SK-N-MC (cell line): ENCODE measurements at regions not wholly inside any gene's neighbourhood (a gene's known extent, or its start where the extent isn't known, plus 50 kb on each side); places are given as distances from the start of the nearest gene placed in this dataset.

Experiments
- DNase-seq: peaks from one replicate; pipeline ENCODE4 v3.0.0-alpha.2; 2011; ENCODE audit warnings: low read depth, low spot score
- H3K27ac ChIP-seq: fragments of 200-600 bp; sonication (generic); 2 replicates; pipeline ENCODE4 v1.5.1; 2016; ENCODE audit warnings: mixed run types
- H3K36me3 ChIP-seq: fragments of 200-600 bp; sonication (generic); 2 replicates; pipeline ENCODE4 v1.6.1; 2017; ENCODE audit warnings: antibody characterized with exemption, low read length, mixed read lengths; ENCODE audit not compliant: insufficient read depth
- H3K4me3 ChIP-seq: fragments of 200-600 bp; sonication (generic); 2 replicates; pipeline ENCODE4 v1.5.1; 2016
- H3K9ac ChIP-seq: fragments of 200-600 bp; sonication (generic); 2 replicates; pipeline ENCODE4 v1.8.0; 2017; ENCODE audit warnings: mixed run types, mixed read lengths; ENCODE audit not compliant: insufficient read length
- H3K9me3 ChIP-seq: fragments of 200-600 bp; sonication (generic); 2 replicates; pipeline ENCODE4 v1.6.1; 2017; ENCODE audit warnings: low read depth, mild to moderate bottlenecking, antibody characterized with exemption, low read length, moderate library complexity, mixed read lengths
- EZH2 ChIP-seq: fragments of 200-600 bp; sonication (generic); IDR thresholded peaks from one replicate; pipeline ENCODE4 v1.6.1; 2017; ENCODE audit warnings: antibody characterized with exemption
- FOXP2 ChIP-seq: optimal IDR thresholded peaks from 2 replicates; pipeline ENCODE3; 2011; ENCODE audit warnings: mild to moderate bottlenecking, moderate library complexity; ENCODE audit not compliant: insufficient read depth; ENCODE audit errors: extremely low read length, control extremely low read depth
- POLR2AphosphoS5 ChIP-seq: IDR thresholded peaks from 2 replicates; pipeline ENCODE4 v1.6.1; 2012; ENCODE audit warnings: mild to moderate bottlenecking, low read depth, low read length, borderline replicate concordance

GRCh38 chr20:11687546-11688292 lies 230.0 kb upstream of the BTBD3 start:
- no peak for DNase-seq
- H3K4me3 ChIP-seq: no peak overlapping the region

DNA sequence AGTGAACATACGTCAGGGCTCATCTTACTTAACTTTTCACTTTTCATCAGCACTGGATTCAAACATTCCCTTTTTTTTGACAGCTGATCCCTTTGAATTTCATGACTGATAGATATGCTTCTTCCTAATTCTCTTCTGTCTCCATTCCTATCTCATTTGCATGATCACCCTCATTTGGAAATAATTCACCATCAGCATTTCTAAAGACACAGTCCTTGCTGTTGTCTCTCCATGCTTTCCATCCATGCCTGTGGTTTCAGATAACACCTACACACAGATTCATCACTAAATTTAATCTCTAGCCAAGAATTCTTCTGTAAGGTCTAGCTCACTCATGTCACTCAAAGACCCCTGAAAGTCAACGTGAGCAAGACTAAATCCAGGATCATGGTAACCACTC lies 228.4 kb upstream of the BTBD3 start:
- no peak overlapping the region for H3K4me3 ChIP-seq
- H3K36me3 ChIP-seq: no peaks in the 10 kb centered on the region
- no peak overlapping the region for H3K9ac ChIP-seq
- no peak overlapping the region for H3K27ac ChIP-seq
- TF ChIP-seq FOXP2 (no peak), POLR2AphosphoS5 (no peak), EZH2 (no peak)
- no peak for DNase-seq
- H3K9me3 ChIP-seq: no peaks in the 10 kb centered on the region

More at GRCh38 chr20:11687546-11688292, 230.0 kb upstream of the BTBD3 start:
- TF ChIP-seq FOXP2 (no peak), EZH2 (no peak), POLR2AphosphoS5 (no peak)
- Histone ChIP-seq H3K9me3 (no peaks in the 10 kb centered on the region), H3K9ac (no peak overlapping the region), H3K27ac (no peak overlapping the region), H3K36me3 (no peaks in the 10 kb centered on the region)

GRCh38 chr20:11691766-11692165 lies 225.9 kb upstream of the BTBD3 start:
- DNase-seq: no peak
- Histone ChIP-seq H3K36me3 (no peaks in the 10 kb centered on the region), H3K4me3 (no peak overlapping the region), H3K27ac (no peak overlapping the region), H3K9ac (no peak overlapping the region), H3K9me3 (no peaks in the 10 kb centered on the region)
- TF ChIP-seq POLR2AphosphoS5: no peak
- no peak for TF ChIP-seq FOXP2
- TF ChIP-seq EZH2: no peak

DNA sequence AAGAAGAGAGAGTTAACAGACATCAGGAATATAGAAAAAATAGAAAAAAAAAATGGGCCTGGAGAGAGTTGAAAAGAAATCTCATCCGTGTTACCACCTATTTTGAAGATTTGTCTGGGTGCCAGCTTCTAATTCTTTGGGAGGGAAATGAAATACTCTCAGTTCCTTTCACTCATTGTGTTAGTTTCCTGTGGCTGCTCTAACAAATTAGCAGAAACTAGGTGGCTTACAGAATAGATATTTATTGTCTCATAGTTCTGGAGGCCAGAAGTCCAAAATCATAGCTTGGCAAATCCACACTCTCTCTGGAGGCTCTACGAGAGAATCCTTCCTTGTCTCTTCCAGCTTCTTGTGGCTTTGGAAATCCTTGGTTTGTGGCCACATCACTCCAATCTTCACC lies 225.1 kb upstream of the BTBD3 start:
- Histone ChIP-seq H3K36me3 (no peaks in the 10 kb centered on the region), H3K4me3 (no peak overlapping the region), H3K9me3 (no peaks in the 10 kb centered on the region), H3K9ac (no peak overlapping the region), H3K27ac (no peak overlapping the region)
- no peak for TF ChIP-seq EZH2
- no peak for TF ChIP-seq FOXP2
- no peak for TF ChIP-seq POLR2AphosphoS5
- DNase-seq: no peak

DNA sequence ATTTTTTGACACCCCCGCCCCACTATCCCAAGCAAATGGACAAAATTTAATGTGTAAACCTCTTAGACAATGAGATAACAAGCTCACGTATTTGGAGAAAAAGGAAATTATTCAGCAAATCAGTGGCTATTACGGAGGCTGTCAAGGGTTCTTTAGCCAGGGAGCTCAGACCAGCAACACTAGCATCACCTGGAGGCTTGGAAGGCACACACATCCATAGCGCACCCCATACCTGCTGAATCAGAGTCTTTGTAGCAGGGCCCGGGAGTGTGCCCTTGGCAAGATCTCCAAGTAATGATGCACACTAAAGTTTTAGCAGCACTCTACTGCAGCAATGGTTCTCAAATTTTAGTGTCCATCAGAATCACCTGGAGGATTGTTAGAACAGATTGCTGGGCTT lies 223.2 kb upstream of the BTBD3 start:
- DNase-seq: no peak
- Histone ChIP-seq H3K9ac (no peak overlapping the region), H3K9me3 (no peaks in the 10 kb centered on the region), H3K36me3 (no peaks in the 10 kb centered on the region), H3K4me3 (no peak overlapping the region), H3K27ac (no peak overlapping the region)
- TF ChIP-seq POLR2AphosphoS5 (no peak), EZH2 (no peak), FOXP2 (no peak)

- Histone ChIP-seq H3K36me3 (no peaks in the 10 kb centered on the region), H3K9ac (no peak overlapping the region), H3K27ac (no peak overlapping the region), H3K9me3 (no peaks in the 10 kb centered on the region), H3K4me3 (no peak overlapping the region)
- DNase-seq: no peak
- TF ChIP-seq FOXP2 (no peak), EZH2 (no peak)
These were observed 220.6 kb upstream of the BTBD3 start for GRCh38 chr20:11697055-11697454.

- H3K4me3 ChIP-seq: no peak overlapping the region
- H3K36me3 ChIP-seq: no peaks in the 10 kb centered on the region
- H3K27ac ChIP-seq: no peak overlapping the region
- TF ChIP-seq FOXP2 (no peak), POLR2AphosphoS5 (no peak), EZH2 (no peak)
- no peaks in the 10 kb centered on the region for H3K9me3 ChIP-seq
- no peak overlapping the region for H3K9ac ChIP-seq
- no peak for DNase-seq
These were observed 220.0 kb upstream of the BTBD3 start for GRCh38 chr20:11697646-11698045.

- no peak overlapping the region for H3K27ac ChIP-seq
- DNase-seq: no peak
- no peaks in the 10 kb centered on the region for H3K9me3 ChIP-seq
- no peak overlapping the region for H3K9ac ChIP-seq
- H3K36me3 ChIP-seq: no peaks in the 10 kb centered on the region
- no peak overlapping the region for H3K4me3 ChIP-seq
- no peak for TF ChIP-seq EZH2
- TF ChIP-seq POLR2AphosphoS5: no peak
- TF ChIP-seq FOXP2: no peak
These were observed 219.6 kb upstream of the BTBD3 start for GRCh38 chr20:11698124-11698523.

DNA sequence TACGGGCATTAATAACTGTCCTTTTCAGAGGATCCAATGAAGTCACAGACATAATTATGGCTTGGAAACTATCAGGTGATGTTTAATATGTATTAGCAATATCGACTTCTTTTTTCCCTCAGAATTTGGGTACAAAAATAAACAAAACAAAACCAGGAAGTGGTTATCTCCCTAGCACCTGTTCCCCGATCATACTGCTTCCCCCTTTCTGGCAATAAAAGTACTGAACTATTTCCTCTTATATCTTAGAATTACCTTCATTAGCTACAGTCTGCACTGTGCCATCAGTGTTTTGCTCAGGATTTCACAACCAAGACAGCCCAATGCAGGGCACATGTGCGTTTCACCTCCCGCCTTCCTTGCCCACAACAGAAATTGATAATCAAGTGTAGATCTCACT lies 216.9 kb upstream of the BTBD3 start:
- no peak overlapping the region for H3K4me3 ChIP-seq
- no peak for TF ChIP-seq FOXP2
- TF ChIP-seq POLR2AphosphoS5: no peak
- no peak for TF ChIP-seq EZH2
- no peaks in the 10 kb centered on the region for H3K9me3 ChIP-seq
- no peak for DNase-seq
- H3K36me3 ChIP-seq: no peaks in the 10 kb centered on the region
- H3K9ac ChIP-seq: no peak overlapping the region
- no peak overlapping the region for H3K27ac ChIP-seq
